OCI-LY7 (cell line): ENCODE measurements at regions not wholly inside any gene's neighbourhood (a gene's known extent, or its start where the extent isn't known, plus 50 kb on each side); places are given as distances from the start of the nearest gene placed in this dataset.

Experiments
- EZH2phosphoT487 ChIP-seq: fragments of 200-600 bp; sonication (generic); IDR thresholded peaks from 2 replicates; pipeline ENCODE4 v1.6.1; 2018; ENCODE audit warnings: low read depth, borderline replicate concordance, mild to moderate bottlenecking, mixed run types, antibody characterized with exemption, low read length, moderate library complexity, mixed read lengths
- TF ChIP-seq, protein P1 (sequence below): fragments of 200-600 bp; sonication (generic); conservative IDR thresholded peaks from 2 replicates; pipeline ENCODE4 v1.5.1; 2014; ENCODE audit warnings: mild to moderate bottlenecking, antibody characterized with exemption, low read length, moderate library complexity, mixed read lengths

DNA sequence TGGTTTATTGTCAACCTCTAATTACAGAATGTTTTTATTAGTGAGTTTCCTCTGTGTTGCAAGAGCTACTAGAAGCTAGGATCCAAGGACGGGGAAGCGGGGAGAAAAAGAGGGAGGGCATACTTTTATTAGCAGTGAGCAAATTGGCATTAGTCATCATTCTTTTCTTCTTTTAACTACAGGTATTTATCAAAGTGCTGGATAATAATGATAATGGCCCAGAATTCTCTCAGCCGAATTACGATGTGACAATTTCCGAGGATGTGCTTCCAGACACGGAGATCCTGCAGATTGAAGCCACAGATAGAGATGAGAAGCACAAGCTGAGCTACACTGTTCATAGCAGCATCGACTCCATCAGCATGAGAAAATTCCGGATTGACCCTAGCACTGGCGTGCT lies 179.7 kb upstream of the MTNR1B start:
- TF ChIP-seq, protein P1, sequence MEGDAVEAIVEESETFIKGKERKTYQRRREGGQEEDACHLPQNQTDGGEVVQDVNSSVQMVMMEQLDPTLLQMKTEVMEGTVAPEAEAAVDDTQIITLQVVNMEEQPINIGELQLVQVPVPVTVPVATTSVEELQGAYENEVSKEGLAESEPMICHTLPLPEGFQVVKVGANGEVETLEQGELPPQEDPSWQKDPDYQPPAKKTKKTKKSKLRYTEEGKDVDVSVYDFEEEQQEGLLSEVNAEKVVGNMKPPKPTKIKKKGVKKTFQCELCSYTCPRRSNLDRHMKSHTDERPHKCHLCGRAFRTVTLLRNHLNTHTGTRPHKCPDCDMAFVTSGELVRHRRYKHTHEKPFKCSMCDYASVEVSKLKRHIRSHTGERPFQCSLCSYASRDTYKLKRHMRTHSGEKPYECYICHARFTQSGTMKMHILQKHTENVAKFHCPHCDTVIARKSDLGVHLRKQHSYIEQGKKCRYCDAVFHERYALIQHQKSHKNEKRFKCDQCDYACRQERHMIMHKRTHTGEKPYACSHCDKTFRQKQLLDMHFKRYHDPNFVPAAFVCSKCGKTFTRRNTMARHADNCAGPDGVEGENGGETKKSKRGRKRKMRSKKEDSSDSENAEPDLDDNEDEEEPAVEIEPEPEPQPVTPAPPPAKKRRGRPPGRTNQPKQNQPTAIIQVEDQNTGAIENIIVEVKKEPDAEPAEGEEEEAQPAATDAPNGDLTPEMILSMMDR: no peak
- no peak for TF ChIP-seq EZH2phosphoT487
